HL-60 (cell line): ENCODE measurements at regions not wholly inside any gene's neighbourhood (a gene's known extent, or its start where the extent isn't known, plus 50 kb on each side); places are given as distances from the start of the nearest gene placed in this dataset.

Source experiments
- DNase-seq, 2 experiments: peaks; one replicate each; pipeline ENCODE4 v3.0.0-alpha.2; 2010 to 2020; ENCODE audit warnings: low read depth in 1 of 2, low spot score in 1 of 2
- H3K27ac ChIP-seq: fragments of 250-450 bp; sonication (Bioruptor Pico); replicated peaks from 2 replicates; pipeline ENCODE4 v1.5.1; 2020; ENCODE audit warnings: mild to moderate bottlenecking, moderate library complexity
- H3K27me3 ChIP-seq: fragments of 250-450 bp; sonication (Bioruptor Pico); 2 replicates; pipeline ENCODE4 v1.5.1; 2021; ENCODE audit warnings: mild to moderate bottlenecking, moderate library complexity; ENCODE audit not compliant: insufficient read depth, poor library complexity, severe bottlenecking
- H3K4me3 ChIP-seq: replicated peaks from 2 replicates; pipeline ENCODE4 v1.5.1; 2011; ENCODE audit warnings: mild to moderate bottlenecking, control low read depth, low read length; ENCODE audit not compliant: insufficient read depth
- CTCF ChIP-seq: IDR thresholded peaks from one replicate; pipeline ENCODE4 v1.5.1; 2011; ENCODE audit warnings: low read length, control low read depth, inconsistent platforms; ENCODE audit not compliant: insufficient read depth
- GABPA ChIP-seq: IDR thresholded peaks from 2 replicates; pipeline ENCODE4 v1.6.1; 2012; ENCODE audit warnings: low read depth
- POLR2AphosphoS5 ChIP-seq: IDR thresholded peaks from 2 replicates; pipeline ENCODE4 v1.6.1; 2012; ENCODE audit warnings: low read depth
- REST ChIP-seq: IDR thresholded peaks from 2 replicates; pipeline ENCODE4 v1.6.1; 2012; ENCODE audit warnings: low read depth; ENCODE audit not compliant: insufficient replicate concordance
- SPI1 ChIP-seq: IDR thresholded peaks from 2 replicates; pipeline ENCODE4 v1.6.1; 2012; ENCODE audit warnings: low read depth, mild to moderate bottlenecking, borderline replicate concordance

- H3K4me3 ChIP-seq: no peak overlapping the region
- no peak overlapping the region for H3K27ac ChIP-seq
- DNase-seq: no peak
- TF ChIP-seq CTCF (no peak), GABPA (no peak), SPI1 (no peak), REST (no peak), POLR2AphosphoS5 (no peak)
- no peaks in the 10 kb centered on the region for H3K27me3 ChIP-seq
Measured at GRCh38 chr21:16608209-16608830, 878.5 kb downstream of the USP25 start.

- no peaks in the 10 kb centered on the region for H3K27me3 ChIP-seq
- no peak for DNase-seq
Measured at GRCh38 chr21:16619281-16619680, 889.5 kb downstream of the USP25 start.

More at GRCh38 chr21:16619281-16619680, 889.5 kb downstream of the USP25 start:
- no peak overlapping the region for H3K4me3 ChIP-seq
- no peak overlapping the region for H3K27ac ChIP-seq
- TF ChIP-seq CTCF: no peak
- no peak for TF ChIP-seq REST
- TF ChIP-seq GABPA: no peak
- no peak for TF ChIP-seq SPI1
- no peak for TF ChIP-seq POLR2AphosphoS5
